Breast epithelium (tissue), 4 donors: ENCODE measurements at regions not wholly inside any gene's neighbourhood (a gene's known extent, or its start where the extent isn't known, plus 50 kb on each side); places are given as distances from the start of the nearest gene placed in this dataset.

Experiments
- DNase-seq, 2 donors: peaks; one replicate each; pipeline ENCODE4 v3.0.0-alpha.2; 2019; ENCODE audit warnings: low spot score in 2 of 2
- H3K27ac ChIP-seq, 2 donors: fragments of 200-600 bp; sonication (generic) in 1 of 2; one replicate each; pipeline ENCODE4 v1.5.1; 2016 to 2019; ENCODE audit warnings: mild to moderate bottlenecking in 1 of 2
- H3K27me3 ChIP-seq, 2 donors: fragments of 200-600 bp; sonication (generic) in 1 of 2; one replicate each; pipeline versions ENCODE4 v1.5.1 to v1.6.0; 2017 to 2019; ENCODE audit warnings: control low read depth in 1 of 2, mild to moderate bottlenecking in 1 of 2
- H3K36me3 ChIP-seq: fragments of 200-600 bp; one replicate; pipeline ENCODE4 v1.5.1; 2019
- H3K4me1 ChIP-seq, 2 donors: fragments of 200-600 bp; sonication (generic); one replicate each; pipeline ENCODE4 v1.5.1; 2016 to 2019; ENCODE audit warnings: control low read depth in 1 of 2
- H3K4me3 ChIP-seq, 3 donors: fragments of 200-600 bp; sonication (generic); 1 replicate in 2 of 3; 2 replicates in 1 of 3; pipeline ENCODE4 v1.5.1; 2016 to 2019; ENCODE audit warnings: mild to moderate bottlenecking in 3 of 3, moderate library complexity in 2 of 3
- H3K9me3 ChIP-seq, 2 donors: fragments of 200-600 bp; sonication (generic) in 1 of 2; one replicate each; pipeline ENCODE4 v1.5.1; 2016 to 2019; ENCODE audit warnings: control low read depth in 1 of 2
- POLR2A ChIP-seq: fragments of 450-650 bp; IDR thresholded peaks from one replicate; pipeline ENCODE4 v1.6.1; 2016; ENCODE audit warnings: antibody characterized with exemption, mild to moderate bottlenecking, moderate library complexity
- POLR2AphosphoS5 ChIP-seq, 3 donors: sonication (generic); formaldehyde crosslinking; IDR thresholded peaks; one replicate each; pipeline ENCODE4 v1.6.1; 2017; ENCODE audit warnings: antibody characterized with exemption in 3 of 3
- intact Hi-C: fragments of 100-400 bp; cut with DNase I; formaldehyde crosslinking; loops from one replicate; pipeline ENCODE4 v1.15.1; 2023; ENCODE audit warnings: low total_unique reads
- TF ChIP-seq, protein P1 (sequence below), 3 donors: fragments of 450-650 bp; IDR thresholded peaks; one replicate each; pipeline ENCODE4 v1.5.1; 2016 to 2017; ENCODE audit warnings: antibody characterized with exemption in 3 of 3, mild to moderate bottlenecking in 3 of 3, moderate library complexity in 3 of 3

DNA sequence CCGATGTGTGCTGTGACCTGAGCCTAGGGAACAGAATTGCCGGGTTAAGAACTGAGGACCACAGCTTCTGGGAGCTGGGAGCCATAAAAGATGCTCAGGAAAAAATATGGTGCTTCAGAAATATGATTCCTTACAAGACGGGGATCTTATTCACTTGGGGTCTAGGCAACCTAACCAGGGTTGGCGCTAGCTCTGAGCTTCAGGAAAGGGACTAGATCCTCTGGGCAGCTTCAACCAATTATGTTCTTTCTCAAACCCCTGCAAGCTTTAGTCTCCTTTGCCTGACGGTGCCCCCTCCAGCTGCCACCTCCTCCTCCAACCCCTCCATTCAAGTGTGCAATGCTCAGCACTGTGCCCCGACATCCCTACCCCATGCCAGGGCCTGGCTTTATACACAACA is 634.1 kb upstream of the CADM1 start:
- DNase-seq, result no peak
- Histone ChIP-seq H3K4me1 (no peaks in the 10 kb centered on the region), H3K27ac (no peak overlapping the region), H3K4me3 (no peak overlapping the region), H3K27me3 (no peaks in the 10 kb centered on the region), H3K9me3 (no peaks in the 10 kb centered on the region), H3K36me3 (no peaks in the 10 kb centered on the region)
- TF ChIP-seq POLR2AphosphoS5 (IDR thresholded peaks at IDR 0.05) (no peak), POLR2A (no peak)
- TF ChIP-seq, protein P1, sequence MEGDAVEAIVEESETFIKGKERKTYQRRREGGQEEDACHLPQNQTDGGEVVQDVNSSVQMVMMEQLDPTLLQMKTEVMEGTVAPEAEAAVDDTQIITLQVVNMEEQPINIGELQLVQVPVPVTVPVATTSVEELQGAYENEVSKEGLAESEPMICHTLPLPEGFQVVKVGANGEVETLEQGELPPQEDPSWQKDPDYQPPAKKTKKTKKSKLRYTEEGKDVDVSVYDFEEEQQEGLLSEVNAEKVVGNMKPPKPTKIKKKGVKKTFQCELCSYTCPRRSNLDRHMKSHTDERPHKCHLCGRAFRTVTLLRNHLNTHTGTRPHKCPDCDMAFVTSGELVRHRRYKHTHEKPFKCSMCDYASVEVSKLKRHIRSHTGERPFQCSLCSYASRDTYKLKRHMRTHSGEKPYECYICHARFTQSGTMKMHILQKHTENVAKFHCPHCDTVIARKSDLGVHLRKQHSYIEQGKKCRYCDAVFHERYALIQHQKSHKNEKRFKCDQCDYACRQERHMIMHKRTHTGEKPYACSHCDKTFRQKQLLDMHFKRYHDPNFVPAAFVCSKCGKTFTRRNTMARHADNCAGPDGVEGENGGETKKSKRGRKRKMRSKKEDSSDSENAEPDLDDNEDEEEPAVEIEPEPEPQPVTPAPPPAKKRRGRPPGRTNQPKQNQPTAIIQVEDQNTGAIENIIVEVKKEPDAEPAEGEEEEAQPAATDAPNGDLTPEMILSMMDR (IDR thresholded peaks at IDR 0.05), result no peak
- intact Hi-C loops, result no loop called here

DNA sequence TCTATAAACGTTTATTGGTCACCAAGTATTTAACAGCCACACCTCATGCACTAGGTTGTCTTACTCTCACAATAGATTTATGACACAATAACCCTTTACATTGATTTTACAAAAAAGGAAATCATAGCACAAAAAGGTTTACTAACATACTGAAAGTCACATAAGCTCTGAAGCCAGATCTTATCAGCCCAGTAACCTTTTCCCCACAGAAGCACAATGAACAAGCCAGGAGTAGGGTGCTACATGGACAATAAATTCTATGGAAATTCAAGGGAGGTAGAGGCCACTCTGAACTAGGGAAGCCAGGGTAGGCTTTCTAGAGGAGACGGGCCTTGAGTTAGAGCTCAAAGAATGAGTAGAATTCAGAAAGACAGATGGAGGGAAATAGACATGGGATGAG is 633.5 kb upstream of the CADM1 start:
- H3K4me1 ChIP-seq, result no peaks in the 10 kb centered on the region
- intact Hi-C loops, result no loop called here
- no peak for DNase-seq
- H3K27ac ChIP-seq, result no peak overlapping the region
- no peaks in the 10 kb centered on the region for H3K27me3 ChIP-seq
- H3K4me3 ChIP-seq, result no peak overlapping the region
- TF ChIP-seq POLR2AphosphoS5 (IDR thresholded peaks at IDR 0.05), result no peak
- TF ChIP-seq, protein P1 (IDR thresholded peaks at IDR 0.05), result no peak
- no peak for TF ChIP-seq POLR2A
- H3K9me3 ChIP-seq, result no peaks in the 10 kb centered on the region
- H3K36me3 ChIP-seq, result no peaks in the 10 kb centered on the region

DNA sequence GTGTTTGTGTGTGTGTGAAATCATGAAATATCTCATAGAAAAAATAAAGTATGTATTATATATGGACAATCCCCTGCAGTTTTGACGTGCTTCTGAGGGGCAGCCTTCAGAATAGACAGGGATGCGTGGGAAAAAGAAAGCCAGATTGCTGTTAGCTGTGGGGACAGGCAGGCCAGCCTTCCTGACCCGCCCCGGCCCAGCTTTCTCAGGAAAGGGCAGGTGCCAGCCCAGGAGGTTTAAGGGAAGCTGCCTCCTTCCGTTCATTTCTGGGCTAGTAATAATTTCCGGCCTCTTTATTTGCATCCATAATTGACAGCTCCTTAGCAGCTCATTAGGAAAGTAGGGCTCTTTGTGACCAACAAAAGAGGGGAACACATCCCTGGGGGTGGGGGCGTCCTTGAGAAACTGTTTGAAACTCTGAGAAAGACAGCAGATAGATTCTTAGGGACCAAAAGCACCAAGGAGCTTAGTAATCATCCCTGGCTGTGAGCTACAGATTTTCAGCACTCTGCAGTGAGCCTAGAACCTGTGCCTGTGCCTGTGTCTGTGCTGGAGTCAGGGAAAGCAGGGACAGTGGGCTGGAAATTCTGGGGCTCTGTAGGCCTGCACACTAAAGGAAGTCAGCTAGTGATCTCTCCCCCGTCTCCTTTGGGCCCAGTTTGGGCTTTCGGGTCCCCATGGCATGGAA is 632.9 kb upstream of the CADM1 start:
- Histone ChIP-seq H3K4me1 (no peaks in the 10 kb centered on the region), H3K4me3 (no peak overlapping the region), H3K27ac (no peak overlapping the region), H3K36me3 (no peaks in the 10 kb centered on the region), H3K9me3 (no peaks in the 10 kb centered on the region), H3K27me3 (no peaks in the 10 kb centered on the region)
- TF ChIP-seq POLR2AphosphoS5 (IDR thresholded peaks at IDR 0.05), result no peak
- TF ChIP-seq, protein P1 (IDR thresholded peaks at IDR 0.05), result no peak
- TF ChIP-seq POLR2A, result no peak
- no peak for DNase-seq
- intact Hi-C loops, result no loop called here

DNA sequence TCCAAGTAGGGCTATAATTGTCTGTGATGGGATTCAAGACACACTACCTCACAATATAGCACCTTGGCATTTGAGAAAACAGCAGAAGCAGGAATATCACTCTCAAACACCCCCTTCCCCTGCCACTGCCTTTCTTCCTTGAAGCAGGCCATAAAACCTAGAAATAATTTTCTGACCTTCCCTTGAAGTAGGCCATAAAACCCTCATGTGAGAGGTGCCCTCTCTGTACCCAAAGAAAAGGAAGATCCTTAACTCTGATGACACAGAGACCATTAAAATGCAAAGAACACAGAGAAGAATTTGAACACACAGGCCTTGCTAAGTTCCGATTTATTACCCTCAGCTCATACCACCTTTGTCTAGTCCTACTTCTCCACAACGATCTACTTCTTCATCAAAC is 631.7 kb upstream of the CADM1 start:
- Histone ChIP-seq H3K4me1 (no peaks in the 10 kb centered on the region), H3K4me3 (no peak overlapping the region), H3K9me3 (no peaks in the 10 kb centered on the region), H3K36me3 (no peaks in the 10 kb centered on the region), H3K27me3 (no peaks in the 10 kb centered on the region), H3K27ac (no peak overlapping the region)
- no peak for DNase-seq
- TF ChIP-seq POLR2AphosphoS5 (IDR thresholded peaks at IDR 0.05) (no peak), POLR2A (no peak)
- TF ChIP-seq, protein P1 (IDR thresholded peaks at IDR 0.05), result no peak
- intact Hi-C loops, result no loop called here

DNA sequence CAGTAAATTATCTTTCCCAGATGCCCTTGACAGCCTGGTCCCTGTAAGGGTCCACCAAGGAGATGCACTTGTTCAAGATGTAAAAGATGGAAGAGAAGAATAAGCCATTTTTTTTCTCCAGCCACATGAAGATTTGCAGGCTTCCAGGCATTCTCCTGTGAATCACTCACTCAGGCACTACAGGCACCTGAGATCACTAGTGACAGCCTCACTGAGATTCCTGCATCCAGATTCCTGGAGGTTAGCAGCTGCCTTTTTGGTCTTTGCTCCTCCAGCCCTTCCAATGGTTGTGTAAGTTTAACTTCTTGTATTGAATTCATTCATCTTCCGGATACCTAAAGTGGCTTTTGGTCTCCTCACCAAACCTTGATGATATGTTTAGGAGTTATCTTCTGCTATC is 630.2 kb upstream of the CADM1 start:
- DNase-seq, result no peak
- H3K36me3 ChIP-seq, result no peaks in the 10 kb centered on the region
- no peak overlapping the region for H3K27ac ChIP-seq
- H3K27me3 ChIP-seq, result no peaks in the 10 kb centered on the region
- no peak for TF ChIP-seq POLR2AphosphoS5 (IDR thresholded peaks at IDR 0.05)
- TF ChIP-seq, protein P1 (IDR thresholded peaks at IDR 0.05), result no peak
- no peak for TF ChIP-seq POLR2A
- no peak overlapping the region for H3K4me3 ChIP-seq
- H3K4me1 ChIP-seq, result no peaks in the 10 kb centered on the region
- intact Hi-C loops, result no loop called here
- H3K9me3 ChIP-seq, result no peaks in the 10 kb centered on the region
